GM18907 (cell line): ENCODE measurements at regions not wholly inside any gene's neighbourhood (a gene's known extent, or its start where the extent isn't known, plus 50 kb on each side); places are given as distances from the start of the nearest gene placed in this dataset.

Source experiments
- ATAC-seq: cut with Tn5 transposase; IDR thresholded peaks from one replicate; pipeline ENCODE4 v1.9.1; 2021; ENCODE audit warnings: mild to moderate bottlenecking, moderate library complexity; ENCODE audit not compliant: unreplicated experiment

GRCh38 chr4:34766935-34767334, 1477.4 kb downstream of the ARAP2 start:
- no peak for ATAC-seq

- ATAC-seq, result no peak
Measured at GRCh38 chr4:34767407-34767806, 1476.9 kb downstream of the ARAP2 start.

- no peak for ATAC-seq
Measured at GRCh38 chr4:34771632-34772031, 1472.7 kb downstream of the ARAP2 start.

- ATAC-seq, result no peak
Measured at GRCh38 chr4:34790131-34790530, 1454.2 kb downstream of the ARAP2 start.

GRCh38 chr4:34791209-34791608, 1453.1 kb downstream of the ARAP2 start:
- ATAC-seq, result no peak

- ATAC-seq, result no peak
Measured at GRCh38 chr4:34800953-34801352, 1443.4 kb downstream of the ARAP2 start.

GRCh38 chr4:34814266-34814665, 1430.0 kb downstream of the ARAP2 start:
- ATAC-seq, result no peak

- ATAC-seq, result no peak
Measured at GRCh38 chr4:34824515-34824914, 1419.8 kb downstream of the ARAP2 start.

- ATAC-seq, result no peak
Measured at GRCh38 chr4:34826660-34827059, 1417.7 kb downstream of the ARAP2 start.

GRCh38 chr4:34845926-34846325, 1398.4 kb downstream of the ARAP2 start:
- no peak for ATAC-seq

GRCh38 chr4:34850421-34850820, 1393.9 kb downstream of the ARAP2 start:
- no peak for ATAC-seq

- no peak for ATAC-seq
Measured at GRCh38 chr4:34850968-34851367, 1393.3 kb downstream of the ARAP2 start.

- ATAC-seq, result no peak
Measured at GRCh38 chr4:34851411-34851810, 1392.9 kb downstream of the ARAP2 start.

- no peak for ATAC-seq
Measured at GRCh38 chr4:34854451-34854850, 1389.9 kb downstream of the ARAP2 start.

- no peak for ATAC-seq
Measured at GRCh38 chr4:34861666-34862065, 1382.6 kb downstream of the ARAP2 start.

GRCh38 chr4:34878961-34879360, 1365.4 kb downstream of the ARAP2 start:
- ATAC-seq, result no peak

- ATAC-seq, result no peak
Measured at GRCh38 chr4:34880246-34880645, 1364.1 kb downstream of the ARAP2 start.

- ATAC-seq, result no peak
Measured at GRCh38 chr4:34891892-34892291, 1352.4 kb downstream of the ARAP2 start.

GRCh38 chr4:34893382-34893781, 1350.9 kb downstream of the ARAP2 start:
- no peak for ATAC-seq

GRCh38 chr4:34920032-34920431, 1324.3 kb downstream of the ARAP2 start:
- ATAC-seq, result no peak

GRCh38 chr4:34921391-34921790, 1322.9 kb downstream of the ARAP2 start:
- ATAC-seq, result no peak

GRCh38 chr4:34922325-34922724, 1322.0 kb downstream of the ARAP2 start:
- ATAC-seq, result no peak

GRCh38 chr4:34932591-34932990, 1311.7 kb downstream of the ARAP2 start:
- ATAC-seq, result no peak

- ATAC-seq, result no peak
Measured at GRCh38 chr4:34935739-34936138, 1308.6 kb downstream of the ARAP2 start.
